Astrocyte (in vitro differentiated cells and primary cell): ENCODE measurements at regions not wholly inside any gene's neighbourhood (a gene's known extent, or its start where the extent isn't known, plus 50 kb on each side); places are given as distances from the start of the nearest gene placed in this dataset.

ENCODE experiments used
- DNase-seq: peaks from one replicate; pipeline ENCODE4 v3.0.0-alpha.2; 2010; ENCODE audit warnings: low read depth
- FAIRE-seq: peaks from 2 replicates; lab custom pipeline; 2011; peaks lifted over from hg19 to GRCh38; lab: Jason Lieb, UNC
- H2AFZ ChIP-seq: 2 replicates; pipeline ENCODE4 v1.6.0; 2012; ENCODE audit warnings: low read depth, low read length, inconsistent platforms
- H3K27ac ChIP-seq: 2 replicates; pipeline ENCODE4 v1.5.1; 2011; ENCODE audit warnings: low read depth, low read length, inconsistent platforms
- H3K27me3 ChIP-seq: 2 replicates; pipeline ENCODE4 v1.6.0; 2011; ENCODE audit warnings: low read length, inconsistent platforms; ENCODE audit not compliant: insufficient read depth
- H3K36me3 ChIP-seq: 2 replicates; pipeline ENCODE4 v1.5.1; 2011; ENCODE audit warnings: low read length, inconsistent platforms; ENCODE audit not compliant: insufficient read depth
- H3K4me1 ChIP-seq: 2 replicates; pipeline ENCODE4 v1.5.1; 2011; ENCODE audit warnings: low read length, inconsistent platforms; ENCODE audit not compliant: insufficient read depth
- H3K4me2 ChIP-seq: 2 replicates; pipeline ENCODE4 v1.6.0; 2012; ENCODE audit warnings: low read length, inconsistent platforms
- H3K4me3 ChIP-seq: 2 replicates; pipeline ENCODE4 v1.5.1; 2011; ENCODE audit warnings: low read depth, mild to moderate bottlenecking, low read length, inconsistent platforms; ENCODE audit not compliant: insufficient read depth
- H3K79me2 ChIP-seq: 2 replicates; pipeline ENCODE4 v1.6.0; 2012; ENCODE audit warnings: mild to moderate bottlenecking, low read length, inconsistent platforms; ENCODE audit not compliant: insufficient read depth
- H3K9ac ChIP-seq: 2 replicates; pipeline ENCODE4 v1.6.0; 2012; ENCODE audit warnings: mild to moderate bottlenecking, low read length, inconsistent platforms
- H3K9me3 ChIP-seq: 2 replicates; pipeline ENCODE4 v1.5.1; 2012; ENCODE audit warnings: low read depth, mild to moderate bottlenecking, low read length, inconsistent platforms; ENCODE audit not compliant: insufficient read depth
- H4K20me1 ChIP-seq: 2 replicates; pipeline ENCODE4 v1.6.0; 2012; ENCODE audit warnings: low read length, inconsistent platforms; ENCODE audit not compliant: insufficient read depth
- H3K27ac Mint-ChIP-seq: one replicate; pipeline ENCODE4 v1.8.0; 2021; ENCODE audit warnings: mild to moderate bottlenecking, mixed read lengths; ENCODE audit not compliant: unreplicated experiment
- H3K27me3 Mint-ChIP-seq: one replicate; pipeline ENCODE4 v1.8.0; 2021; ENCODE audit warnings: low read depth, mixed read lengths; ENCODE audit not compliant: unreplicated experiment
- H3K36me3 Mint-ChIP-seq: one replicate; pipeline ENCODE4 v1.8.0; 2021; ENCODE audit warnings: low read depth, mixed read lengths; ENCODE audit not compliant: unreplicated experiment
- H3K4me1 Mint-ChIP-seq: one replicate; pipeline ENCODE4 v1.8.0; 2021; ENCODE audit warnings: low read depth, mixed read lengths; ENCODE audit not compliant: unreplicated experiment
- H3K4me3 Mint-ChIP-seq: one replicate; pipeline ENCODE4 v1.8.0; 2021; ENCODE audit warnings: mild to moderate bottlenecking, moderate library complexity, mixed read lengths; ENCODE audit not compliant: unreplicated experiment
- H3K9me3 Mint-ChIP-seq: one replicate; pipeline ENCODE4 v1.8.0; 2021; ENCODE audit warnings: mild to moderate bottlenecking, mixed read lengths; ENCODE audit not compliant: unreplicated experiment
- EZH2 ChIP-seq: IDR thresholded peaks from 2 replicates; pipeline ENCODE4 v1.6.1; 2012; ENCODE audit warnings: mild to moderate bottlenecking, low read length, inconsistent platforms; ENCODE audit not compliant: insufficient read depth
- TF ChIP-seq, protein P1 (sequence below): IDR thresholded peaks from 2 replicates; pipeline ENCODE4 v1.5.1; 2011; ENCODE audit warnings: low read depth, mild to moderate bottlenecking, inconsistent platforms, low read length, moderate library complexity; ENCODE audit not compliant: insufficient read depth

GRCh38 chr15:91779960-91780359 lies 73.5 kb upstream of the SLCO3A1 start:
- Histone ChIP-seq H3K9ac (no peak overlapping the region), H3K27ac (no peak overlapping the region), H3K4me1 (no peaks in the 10 kb centered on the region), H3K9me3 (no peaks in the 10 kb centered on the region), H3K4me2 (no peak overlapping the region), H3K4me3 (no peak overlapping the region), H3K36me3 (no peaks in the 10 kb centered on the region), H3K79me2 (no peaks in the 10 kb centered on the region), H4K20me1 (no peaks in the 10 kb centered on the region), H3K27me3 (no peaks in the 10 kb centered on the region), H2AFZ (no peak overlapping the region)
- H3K27me3 Mint-ChIP-seq, result peaks cover 9% of the 10 kb centered on the region
- TF ChIP-seq, protein P1, sequence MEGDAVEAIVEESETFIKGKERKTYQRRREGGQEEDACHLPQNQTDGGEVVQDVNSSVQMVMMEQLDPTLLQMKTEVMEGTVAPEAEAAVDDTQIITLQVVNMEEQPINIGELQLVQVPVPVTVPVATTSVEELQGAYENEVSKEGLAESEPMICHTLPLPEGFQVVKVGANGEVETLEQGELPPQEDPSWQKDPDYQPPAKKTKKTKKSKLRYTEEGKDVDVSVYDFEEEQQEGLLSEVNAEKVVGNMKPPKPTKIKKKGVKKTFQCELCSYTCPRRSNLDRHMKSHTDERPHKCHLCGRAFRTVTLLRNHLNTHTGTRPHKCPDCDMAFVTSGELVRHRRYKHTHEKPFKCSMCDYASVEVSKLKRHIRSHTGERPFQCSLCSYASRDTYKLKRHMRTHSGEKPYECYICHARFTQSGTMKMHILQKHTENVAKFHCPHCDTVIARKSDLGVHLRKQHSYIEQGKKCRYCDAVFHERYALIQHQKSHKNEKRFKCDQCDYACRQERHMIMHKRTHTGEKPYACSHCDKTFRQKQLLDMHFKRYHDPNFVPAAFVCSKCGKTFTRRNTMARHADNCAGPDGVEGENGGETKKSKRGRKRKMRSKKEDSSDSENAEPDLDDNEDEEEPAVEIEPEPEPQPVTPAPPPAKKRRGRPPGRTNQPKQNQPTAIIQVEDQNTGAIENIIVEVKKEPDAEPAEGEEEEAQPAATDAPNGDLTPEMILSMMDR, result no peak
- no peak for TF ChIP-seq EZH2
- FAIRE-seq (no peak), DNase-seq (no peak)
- H3K4me1 Mint-ChIP-seq, result no peaks in the 10 kb centered on the region
- H3K36me3 Mint-ChIP-seq, result no peaks in the 10 kb centered on the region
- H3K9me3 Mint-ChIP-seq, result no peaks in the 10 kb centered on the region
- no peak overlapping the region for H3K27ac Mint-ChIP-seq
- no peak overlapping the region for H3K4me3 Mint-ChIP-seq

- no peaks in the 10 kb centered on the region for H3K36me3 Mint-ChIP-seq
- H3K4me1 Mint-ChIP-seq, result no peaks in the 10 kb centered on the region
- Histone ChIP-seq H3K9me3 (no peaks in the 10 kb centered on the region), H3K27me3 (no peaks in the 10 kb centered on the region), H2AFZ (no peak overlapping the region), H3K4me2 (no peak overlapping the region), H3K79me2 (no peaks in the 10 kb centered on the region), H3K36me3 (no peaks in the 10 kb centered on the region), H4K20me1 (no peaks in the 10 kb centered on the region), H3K4me3 (no peak overlapping the region), H3K4me1 (no peaks in the 10 kb centered on the region), H3K9ac (no peak overlapping the region), H3K27ac (no peak overlapping the region)
- no peak overlapping the region for H3K4me3 Mint-ChIP-seq
- H3K27ac Mint-ChIP-seq, result no peak overlapping the region
- DNase-seq, result no peak
- TF ChIP-seq, protein P1, result no peak
- no peak for TF ChIP-seq EZH2
- FAIRE-seq, result no peak
- H3K9me3 Mint-ChIP-seq, result peaks cover 1% of the 10 kb centered on the region
- peaks cover 10% of the 10 kb centered on the region for H3K27me3 Mint-ChIP-seq
Measured at GRCh38 chr15:91780387-91780786, 73.1 kb upstream of the SLCO3A1 start.

DNA sequence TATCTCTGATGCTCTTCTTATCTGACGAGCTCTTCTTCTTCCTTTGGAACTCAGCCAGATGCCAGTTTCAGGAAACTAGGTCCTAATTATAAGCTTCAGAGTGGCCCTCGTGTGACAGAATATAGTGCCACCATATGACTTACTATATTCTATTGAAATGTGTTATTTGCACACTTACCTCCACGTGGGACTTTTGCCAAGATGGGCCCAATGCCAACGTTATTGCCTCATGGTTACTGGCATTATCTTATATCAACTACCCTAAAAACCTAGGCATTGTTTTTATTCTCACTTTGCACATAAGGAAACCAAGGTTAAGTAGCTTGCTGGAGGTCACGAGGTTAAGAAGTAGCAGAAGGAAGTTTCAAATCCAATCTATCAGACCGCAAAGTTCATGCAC lies 71.3 kb upstream of the SLCO3A1 start:
- no peak overlapping the region for H3K27ac Mint-ChIP-seq
- H3K27ac ChIP-seq, result no peak overlapping the region
- H4K20me1 ChIP-seq, result no peaks in the 10 kb centered on the region
- no peaks in the 10 kb centered on the region for H3K27me3 ChIP-seq
- no peak for DNase-seq
- no peaks in the 10 kb centered on the region for H3K36me3 ChIP-seq
- TF ChIP-seq, protein P1, result no peak
- TF ChIP-seq EZH2, result no peak
- no peaks in the 10 kb centered on the region for H3K9me3 ChIP-seq
- H3K4me3 ChIP-seq, result no peak overlapping the region
- H3K4me1 Mint-ChIP-seq, result no peaks in the 10 kb centered on the region
- H3K4me3 Mint-ChIP-seq, result no peak overlapping the region
- FAIRE-seq, result no peak
- H3K9ac ChIP-seq, result no peak overlapping the region
- peaks cover 17% of the 10 kb centered on the region for H3K27me3 Mint-ChIP-seq
- no peaks in the 10 kb centered on the region for H3K4me1 ChIP-seq
- H3K36me3 Mint-ChIP-seq, result no peaks in the 10 kb centered on the region
- H2AFZ ChIP-seq, result no peak overlapping the region
- H3K4me2 ChIP-seq, result no peak overlapping the region
- peaks cover 6% of the 10 kb centered on the region for H3K9me3 Mint-ChIP-seq
- no peaks in the 10 kb centered on the region for H3K79me2 ChIP-seq
